ENCODE measurements at regions not wholly inside any gene's neighbourhood (a gene's known extent, or its start where the extent isn't known, plus 50 kb on each side); places are given as distances from the start of the nearest gene placed in this dataset.

GRCh38 chr2:129733041-129733440 lies 246.4 kb upstream of the RAB6C start:
- no peak overlapping the region for H3K4me3 ChIP-seq
- no peaks in the 10 kb centered on the region for H3K27me3 ChIP-seq (ENCODE audit: insufficient read depth in 3 of 3, low read length in 2 of 3)
- H3K9me3 ChIP-seq, result no peaks in the 10 kb centered on the region
- H3K36me3 ChIP-seq (ENCODE audit: insufficient read depth in 1 of 2, low read depth in 1 of 2), result no peaks in the 10 kb centered on the region
- intact Hi-C loops (cut with DNase I), result no loop called here
- no peak for TF ChIP-seq CTCF (IDR thresholded peaks at IDR 0.05)
- ATAC-seq (no peak), DNase-seq (no peak)
- no peak overlapping the region for H3K27ac ChIP-seq
- 69 to 77% (median 74%) methylated on average over 3 of the region's 3 CpGs for WGBS, 3 donors
- no peaks in the 10 kb centered on the region for H3K4me1 ChIP-seq

DNA sequence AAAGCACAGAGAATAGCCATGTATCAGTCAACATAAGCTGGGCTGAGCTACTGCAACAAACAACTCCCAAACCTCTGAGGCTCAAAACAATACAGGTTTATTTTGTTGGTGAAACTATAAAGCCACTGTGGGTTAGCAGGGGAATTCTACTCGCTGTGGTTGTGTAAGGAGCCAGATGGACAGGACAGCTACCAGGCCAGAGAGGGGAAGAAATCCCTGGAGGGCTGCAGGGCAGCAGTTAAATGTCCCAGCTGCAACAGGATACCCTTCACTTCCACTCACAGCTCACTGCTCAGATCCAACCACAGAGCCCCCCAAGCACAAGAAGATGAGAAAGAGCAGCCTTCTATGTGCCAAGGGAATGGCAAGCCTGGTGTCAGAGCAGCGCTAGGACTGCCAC lies 245.9 kb upstream of the RAB6C start:
- TF ChIP-seq CTCF (IDR thresholded peaks at IDR 0.05), result no peak
- ATAC-seq (no peak), DNase-seq (no peak)
- Histone ChIP-seq H3K27ac (no peak overlapping the region), H3K27me3 (ENCODE audit: insufficient read depth in 3 of 3, low read length in 2 of 3) (no peaks in the 10 kb centered on the region), H3K4me3 (no peak overlapping the region), H3K36me3 (ENCODE audit: insufficient read depth in 1 of 2, low read depth in 1 of 2) (no peaks in the 10 kb centered on the region), H3K9me3 (no peaks in the 10 kb centered on the region), H3K4me1 (no peaks in the 10 kb centered on the region)
- intact Hi-C loops (cut with DNase I), result no loop called here
- 30 to 35% (median 34%) methylated on average over 2 of the region's 2 CpGs for WGBS, 3 donors

- H3K27me3 ChIP-seq (ENCODE audit: insufficient read depth in 3 of 3, low read length in 2 of 3), result no peaks in the 10 kb centered on the region
- 37 to 48% (median 42%) methylated on average over 10 of the region's 10 CpGs for WGBS, 3 donors
- DNase-seq (no peak), ATAC-seq (no peak)
- H3K4me1 ChIP-seq, result no peaks in the 10 kb centered on the region
- H3K9me3 ChIP-seq, result no peaks in the 10 kb centered on the region
- intact Hi-C loops (cut with DNase I), result no loop called here
- no peaks in the 10 kb centered on the region for H3K36me3 ChIP-seq (ENCODE audit: insufficient read depth in 1 of 2, low read depth in 1 of 2)
- TF ChIP-seq CTCF (IDR thresholded peaks at IDR 0.05), result no peak
- H3K27ac ChIP-seq, result no peak overlapping the region
- H3K4me3 ChIP-seq, result no peak overlapping the region
These were observed 245.0 kb upstream of the RAB6C start for GRCh38 chr2:129734343-129735034.

GRCh38 chr2:129735576-129735975 lies 243.9 kb upstream of the RAB6C start:
- H3K4me3 ChIP-seq, result no peak overlapping the region
- no peaks in the 10 kb centered on the region for H3K9me3 ChIP-seq
- 93 to 98% (median 95%) methylated on average over 5 of the region's 6 CpGs for WGBS, 3 donors
- H3K36me3 ChIP-seq (ENCODE audit: insufficient read depth in 1 of 2, low read depth in 1 of 2), result no peaks in the 10 kb centered on the region
- no peak for ATAC-seq
- H3K27me3 ChIP-seq (ENCODE audit: insufficient read depth in 3 of 3, low read length in 2 of 3), result no peaks in the 10 kb centered on the region
- DNase-seq, result no peak
- no peak overlapping the region for H3K27ac ChIP-seq
- TF ChIP-seq CTCF (IDR thresholded peaks at IDR 0.05), result no peak
- H3K4me1 ChIP-seq, result no peaks in the 10 kb centered on the region
- intact Hi-C loops (cut with DNase I), result no loop called here

Data from psoas muscle (tissue), 7 donors.